Uterus (tissue), 3 donors: ENCODE measurements at regions not wholly inside any gene's neighbourhood (a gene's known extent, or its start where the extent isn't known, plus 50 kb on each side); places are given as distances from the start of the nearest gene placed in this dataset.

Source experiments
- DNase-seq, 2 donors: peaks; one replicate each; pipeline ENCODE4 v3.0.0-alpha.2; 2019 to 2020
- H3K27ac ChIP-seq, 2 donors: fragments of 200-600 bp; sonication (generic); 1 replicate in 1 of 2; 2 replicates in 1 of 2; pipeline ENCODE4 v1.5.1; 2016 to 2018
- H3K27me3 ChIP-seq, 2 donors: fragments of 200-600 bp; sonication (generic); one replicate each; pipeline ENCODE4 v1.5.1; 2018 to 2019; ENCODE audit warnings: control low read depth in 1 of 2
- H3K36me3 ChIP-seq, 2 donors: fragments of 200-600 bp; sonication (generic); one replicate each; pipeline ENCODE4 v1.5.1; 2019; ENCODE audit warnings: control low read depth in 1 of 2
- H3K4me1 ChIP-seq, 2 donors: fragments of 200-600 bp; sonication (generic); one replicate each; pipeline ENCODE4 v1.5.1; 2018 to 2019; ENCODE audit warnings: control low read depth in 1 of 2
- H3K4me3 ChIP-seq, 2 donors: fragments of 200-600 bp; sonication (generic); 1 replicate in 1 of 2; 2 replicates in 1 of 2; pipeline ENCODE4 v1.5.1; 2018 to 2019; ENCODE audit warnings: mild to moderate bottlenecking in 1 of 2
- H3K9me3 ChIP-seq, 2 donors: fragments of 200-600 bp; sonication (generic); one replicate each; pipeline ENCODE4 v1.5.1; 2019; ENCODE audit warnings: control low read depth in 1 of 2
- CTCF ChIP-seq, 4 experiments: fragments of 200-600 bp in 2 of 4; fragments of 450-650 bp in 2 of 4; sonication (generic) in 2 of 4; IDR thresholded peaks; one replicate each; pipeline ENCODE4 v1.5.1; 2016 to 2019; ENCODE audit warnings: antibody characterized with exemption in 4 of 4, mild to moderate bottlenecking in 2 of 4, moderate library complexity in 1 of 4
- POLR2A ChIP-seq, 2 donors: fragments of 450-650 bp; IDR thresholded peaks; one replicate each; pipeline ENCODE4 v1.6.1; 2016; ENCODE audit warnings: antibody characterized with exemption in 2 of 2, mild to moderate bottlenecking in 1 of 2, moderate library complexity in 1 of 2
- intact Hi-C: fragments of 100-400 bp; cut with DNase I; formaldehyde crosslinking; loops from one replicate; pipeline ENCODE4 v1.15.1; 2023; ENCODE audit warnings: low total_unique reads
- donor health status: DM: yes; HTN: yes; CAD: no.

- H3K27me3 ChIP-seq: no peaks in the 10 kb centered on the region
- intact Hi-C loops: no loop called here
- no peak overlapping the region for H3K4me3 ChIP-seq
- DNase-seq: no peak
- H3K27ac ChIP-seq: no peak overlapping the region
- no peaks in the 10 kb centered on the region for H3K9me3 ChIP-seq
- TF ChIP-seq CTCF (IDR thresholded peaks at IDR 0.05): no peak
- TF ChIP-seq POLR2A (IDR thresholded peaks at IDR 0.05): no peak
- H3K4me1 ChIP-seq: no peaks in the 10 kb centered on the region
- H3K36me3 ChIP-seq: no peaks in the 10 kb centered on the region
Measured at GRCh38 chr18:43581936-43582519, 304.7 kb upstream of the SYT4 start.

GRCh38 chr18:43587538-43588153, 310.4 kb upstream of the SYT4 start:
- H3K27ac ChIP-seq: no peak overlapping the region
- DNase-seq: no peak
- no peaks in the 10 kb centered on the region for H3K36me3 ChIP-seq
- TF ChIP-seq POLR2A (IDR thresholded peaks at IDR 0.05) (no peak), CTCF (IDR thresholded peaks at IDR 0.05) (peak; percentile 66 to 71 (median 70))
- no peaks in the 10 kb centered on the region for H3K9me3 ChIP-seq
- intact Hi-C loops: no loop called here
- no peaks in the 10 kb centered on the region for H3K27me3 ChIP-seq
- no peak overlapping the region for H3K4me3 ChIP-seq
- no peaks in the 10 kb centered on the region for H3K4me1 ChIP-seq

- Histone ChIP-seq H3K4me3 (no peak overlapping the region), H3K27ac (no peak overlapping the region), H3K36me3 (no peaks in the 10 kb centered on the region), H3K4me1 (no peaks in the 10 kb centered on the region), H3K9me3 (no peaks in the 10 kb centered on the region), H3K27me3 (no peaks in the 10 kb centered on the region)
- no peak for DNase-seq
- intact Hi-C loops: no loop called here
- TF ChIP-seq POLR2A (IDR thresholded peaks at IDR 0.05) (no peak), CTCF (IDR thresholded peaks at IDR 0.05) (no peak)
Measured at GRCh38 chr18:43588838-43589237, 311.5 kb upstream of the SYT4 start.

GRCh38 chr18:43589611-43590151, 312.4 kb upstream of the SYT4 start:
- TF ChIP-seq CTCF (IDR thresholded peaks at IDR 0.05): no peak
- no peak for TF ChIP-seq POLR2A (IDR thresholded peaks at IDR 0.05)

GRCh38 chr18:43590182-43590903, 313.1 kb upstream of the SYT4 start:
- Histone ChIP-seq H3K27me3 (no peaks in the 10 kb centered on the region), H3K27ac (no peak overlapping the region), H3K9me3 (no peaks in the 10 kb centered on the region), H3K4me1 (no peaks in the 10 kb centered on the region), H3K4me3 (no peak overlapping the region), H3K36me3 (no peaks in the 10 kb centered on the region)
- TF ChIP-seq CTCF (IDR thresholded peaks at IDR 0.05): no peak
- no peak for TF ChIP-seq POLR2A (IDR thresholded peaks at IDR 0.05)
- DNase-seq: no peak
- intact Hi-C loops: no loop called here

More at GRCh38 chr18:43589611-43590151, 312.4 kb upstream of the SYT4 start:
- Histone ChIP-seq H3K27me3 (no peaks in the 10 kb centered on the region), H3K4me1 (no peaks in the 10 kb centered on the region), H3K4me3 (no peak overlapping the region), H3K27ac (no peak overlapping the region), H3K9me3 (no peaks in the 10 kb centered on the region), H3K36me3 (no peaks in the 10 kb centered on the region)
- intact Hi-C loops: no loop called here
- DNase-seq: no peak
